ENCODE measurements at regions not wholly inside any gene's neighbourhood (a gene's known extent, or its start where the extent isn't known, plus 50 kb on each side); places are given as distances from the start of the nearest gene placed in this dataset.

GRCh38 chr3:127135241-127136023 is 57.5 kb upstream of the PRR23E start:
- DNase-seq (ENCODE audit: low spot score), result no peak

GRCh38 chr3:127136024-127136600 is 56.8 kb upstream of the PRR23E start:
- no peak for DNase-seq (ENCODE audit: low spot score)

GRCh38 chr3:127136706-127137105 is 56.2 kb upstream of the PRR23E start:
- no peak for DNase-seq (ENCODE audit: low spot score)

GRCh38 chr3:127137113-127137512 is 55.8 kb upstream of the PRR23E start:
- no peak for DNase-seq (ENCODE audit: low spot score)

GRCh38 chr3:127137757-127138536 is 55.0 kb upstream of the PRR23E start:
- DNase-seq (ENCODE audit: low spot score), result no peak

GRCh38 chr3:127139601-127140500 is 53.1 kb upstream of the PRR23E start:
- DNase-seq (ENCODE audit: low spot score), result no peak

- DNase-seq (ENCODE audit: low spot score), result no peak
These were observed 52.1 kb upstream of the PRR23E start for GRCh38 chr3:127140501-127141460.

- DNase-seq (ENCODE audit: low spot score), result peak; percentile 50
These were observed 50.8 kb upstream of the PRR23E start for GRCh38 chr3:127141921-127142730.

All from HuH-7.5 (cell line).